GM23338 (cell line): ENCODE measurements at regions not wholly inside any gene's neighbourhood (a gene's known extent, or its start where the extent isn't known, plus 50 kb on each side); places are given as distances from the start of the nearest gene placed in this dataset.
"Not testable (repeated sequence)": the region's sequence is repeated elsewhere in the genome, so short reads cannot be mapped to it uniquely, and the experiment has no call there.

Experiments
- ATAC-seq: fragments of 200-7000 bp; cut with Tn5 transposase; 3 replicates; pipeline ENCODE4 v1.9.1; 2020
- DNase-seq: peaks from one replicate; pipeline ENCODE4 v3.0.0-alpha.2; 2015; ENCODE audit warnings: low spot score
- H2AFZ ChIP-seq: fragments of 200-600 bp; sonication (generic); 2 replicates; pipeline ENCODE4 v1.8.0; 2016; ENCODE audit warnings: antibody characterized with exemption, mild to moderate bottlenecking, moderate library complexity
- H3F3A ChIP-seq: fragments of 200-600 bp; sonication (generic); replicated peaks from 2 replicates; pipeline ENCODE4 v1.8.0; 2017; ENCODE audit warnings: antibody characterized with exemption, mixed run types, low read depth
- H3K27ac ChIP-seq: fragments of 200-600 bp; sonication (generic); 2 replicates; pipeline ENCODE4 v1.6.1; 2016; ENCODE audit warnings: low read depth
- H3K27me3 ChIP-seq: fragments of 200-600 bp; sonication (generic); 2 replicates; pipeline ENCODE4 v1.8.0; 2016; ENCODE audit warnings: mild to moderate bottlenecking, mixed run types, moderate library complexity; ENCODE audit not compliant: insufficient read depth
- H3K36me3 ChIP-seq: fragments of 200-600 bp; sonication (generic); 2 replicates; pipeline ENCODE4 v1.8.0; 2016; ENCODE audit warnings: mild to moderate bottlenecking; ENCODE audit not compliant: insufficient read depth
- H3K4me1 ChIP-seq: fragments of 200-600 bp; sonication (generic); 2 replicates; pipeline ENCODE4 v1.8.0; 2016; ENCODE audit warnings: mild to moderate bottlenecking, moderate library complexity; ENCODE audit not compliant: insufficient read depth
- H3K4me2 ChIP-seq: fragments of 200-600 bp; sonication (generic); 2 replicates; pipeline ENCODE4 v1.7.1; 2017; ENCODE audit warnings: mixed run types
- H3K4me3 ChIP-seq: fragments of 200-600 bp; sonication (generic); 2 replicates; pipeline ENCODE4 v1.6.1; 2016; ENCODE audit warnings: mixed run types
- H3K79me2 ChIP-seq: fragments of 200-600 bp; sonication (generic); replicated peaks from 2 replicates; pipeline ENCODE4 v1.8.0; 2017; ENCODE audit warnings: mild to moderate bottlenecking; ENCODE audit not compliant: insufficient read depth
- H3K9me2 ChIP-seq: fragments of 200-600 bp; sonication (generic); 2 replicates; pipeline ENCODE4 v1.8.0; 2017; ENCODE audit not compliant: insufficient read depth
- H4K20me1 ChIP-seq: fragments of 200-600 bp; sonication (generic); replicated peaks from 2 replicates; pipeline ENCODE4 v1.8.0; 2017; ENCODE audit warnings: mild to moderate bottlenecking; ENCODE audit not compliant: insufficient read depth
- H3K27ac Mint-ChIP-seq: 2 replicates; pipeline ENCODE4 v1.8.0; 2020; ENCODE audit warnings: inconsistent platforms, mild to moderate bottlenecking, moderate library complexity, mixed read lengths
- H3K27me3 Mint-ChIP-seq: 3 replicates; pipeline ENCODE4 v1.8.0; 2022; ENCODE audit warnings: low read depth, mild to moderate bottlenecking, moderate library complexity, mixed read lengths, inconsistent platforms; ENCODE audit not compliant: insufficient read depth, poor library complexity
- H3K36me3 Mint-ChIP-seq: 3 replicates; pipeline ENCODE4 v1.8.0; 2021; ENCODE audit warnings: low read depth, mild to moderate bottlenecking, inconsistent platforms, moderate library complexity, mixed read lengths
- H3K4me1 Mint-ChIP-seq: 3 replicates; pipeline ENCODE4 v1.8.0; 2020; ENCODE audit warnings: mild to moderate bottlenecking, inconsistent platforms, mixed read lengths
- H3K4me3 Mint-ChIP-seq: 3 replicates; pipeline ENCODE4 v1.8.0; 2021; ENCODE audit warnings: moderate library complexity, mild to moderate bottlenecking, inconsistent platforms, mixed read lengths
- H3K9me3 Mint-ChIP-seq: 3 replicates; pipeline ENCODE4 v1.8.0; 2020; ENCODE audit warnings: moderate library complexity, mild to moderate bottlenecking, inconsistent platforms, mixed read lengths

GRCh38 chr1:149254894-149255847 lies 151.8 kb upstream of the NBPF9 start:
- not testable (repeated sequence) for H3K36me3 Mint-ChIP-seq, H3K27me3 ChIP-seq, H3K27ac ChIP-seq, H3K79me2 ChIP-seq, ATAC-seq, H3K9me2 ChIP-seq, H3K27ac Mint-ChIP-seq, H3K36me3 ChIP-seq, H3K27me3 Mint-ChIP-seq, H2AFZ ChIP-seq, H4K20me1 ChIP-seq, H3K4me1 ChIP-seq, H3K4me3 ChIP-seq, H3K4me2 ChIP-seq, H3K4me3 Mint-ChIP-seq, H3F3A ChIP-seq, DNase-seq, H3K9me3 Mint-ChIP-seq, H3K4me1 Mint-ChIP-seq

GRCh38 chr1:149260284-149260683 lies 156.9 kb upstream of the NBPF9 start:
- H3K4me3 Mint-ChIP-seq, H3K27me3 Mint-ChIP-seq, H3K4me2 ChIP-seq, H3K4me1 Mint-ChIP-seq, H3F3A ChIP-seq, H2AFZ ChIP-seq, H3K27ac ChIP-seq, H3K9me3 Mint-ChIP-seq, H3K36me3 ChIP-seq, H3K79me2 ChIP-seq, H3K36me3 Mint-ChIP-seq, H3K4me1 ChIP-seq, DNase-seq, H3K9me2 ChIP-seq, H3K27ac Mint-ChIP-seq, H3K4me3 ChIP-seq, H4K20me1 ChIP-seq, H3K27me3 ChIP-seq: not testable (repeated sequence)
- ATAC-seq = peak; percentile 68

DNA sequence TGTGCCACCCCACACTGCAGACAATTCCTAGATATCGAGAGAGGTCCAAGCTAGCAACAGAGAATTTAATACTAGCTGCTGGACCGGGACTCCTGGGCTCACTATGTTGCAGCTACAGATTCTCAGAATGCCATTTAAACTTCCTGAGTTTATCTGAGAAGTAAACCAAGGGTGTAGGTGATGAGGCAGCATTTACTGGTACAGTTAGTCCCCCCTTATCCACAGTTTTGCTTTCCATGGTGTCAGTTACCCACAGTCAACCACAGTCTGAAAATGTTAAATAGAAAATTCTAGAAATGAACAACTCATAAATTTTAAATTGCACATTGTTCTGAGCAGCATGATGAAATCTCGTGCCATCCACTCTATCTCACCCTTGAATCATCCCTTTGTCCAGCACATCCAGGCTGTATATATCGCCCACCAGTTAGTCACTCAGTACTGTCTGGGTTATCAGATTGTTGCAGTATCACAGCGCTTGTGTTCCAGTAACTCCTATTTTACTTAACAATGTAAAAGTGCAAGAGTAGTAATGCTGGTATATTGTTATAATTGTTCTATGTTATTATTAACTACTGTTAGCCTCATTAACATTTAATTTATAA lies 157.5 kb upstream of the NBPF9 start:
- ATAC-seq = not testable (repeated sequence)

DNA sequence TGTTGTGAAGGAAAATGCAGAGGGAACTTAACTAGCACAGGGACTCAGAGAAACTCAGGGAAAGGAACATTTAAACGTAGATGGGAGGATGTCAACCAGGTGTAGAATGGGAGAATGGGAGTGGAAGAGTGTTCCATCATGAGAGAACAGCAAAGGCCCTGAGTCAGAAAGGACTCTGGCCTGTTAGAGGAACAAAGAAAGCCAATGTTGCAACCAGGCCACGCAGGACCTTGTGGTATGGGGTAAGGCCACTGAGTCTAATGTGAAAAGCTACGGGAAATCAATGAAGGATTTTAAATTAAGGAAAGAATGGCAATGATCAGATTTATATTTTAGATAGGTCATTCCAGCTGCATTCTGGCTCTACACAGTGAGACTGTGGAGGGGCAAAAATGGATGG lies 163.9 kb upstream of the NBPF9 start:
- H4K20me1 ChIP-seq, H3K4me2 ChIP-seq, H3K27ac ChIP-seq, H3K9me2 ChIP-seq, H3K36me3 ChIP-seq, H3K4me1 ChIP-seq, ATAC-seq, H3K9me3 Mint-ChIP-seq, H3K27me3 ChIP-seq, H3K4me3 ChIP-seq, H3K27ac Mint-ChIP-seq, H3K79me2 ChIP-seq, H3K4me1 Mint-ChIP-seq, H3K27me3 Mint-ChIP-seq, H3F3A ChIP-seq, H2AFZ ChIP-seq, DNase-seq, H3K4me3 Mint-ChIP-seq, H3K36me3 Mint-ChIP-seq: not testable (repeated sequence)

More for the DNA sequence above, 157.5 kb upstream of the NBPF9 start:
- H3K27me3 ChIP-seq, H3K79me2 ChIP-seq, H3K4me1 Mint-ChIP-seq, H3K4me2 ChIP-seq, H3K4me3 Mint-ChIP-seq, H3K9me3 Mint-ChIP-seq, H3F3A ChIP-seq, H3K36me3 ChIP-seq, H3K27me3 Mint-ChIP-seq, H3K27ac ChIP-seq, H4K20me1 ChIP-seq, H3K4me1 ChIP-seq, H2AFZ ChIP-seq, H3K9me2 ChIP-seq, H3K36me3 Mint-ChIP-seq, H3K27ac Mint-ChIP-seq, H3K4me3 ChIP-seq, DNase-seq: not testable (repeated sequence)

DNA sequence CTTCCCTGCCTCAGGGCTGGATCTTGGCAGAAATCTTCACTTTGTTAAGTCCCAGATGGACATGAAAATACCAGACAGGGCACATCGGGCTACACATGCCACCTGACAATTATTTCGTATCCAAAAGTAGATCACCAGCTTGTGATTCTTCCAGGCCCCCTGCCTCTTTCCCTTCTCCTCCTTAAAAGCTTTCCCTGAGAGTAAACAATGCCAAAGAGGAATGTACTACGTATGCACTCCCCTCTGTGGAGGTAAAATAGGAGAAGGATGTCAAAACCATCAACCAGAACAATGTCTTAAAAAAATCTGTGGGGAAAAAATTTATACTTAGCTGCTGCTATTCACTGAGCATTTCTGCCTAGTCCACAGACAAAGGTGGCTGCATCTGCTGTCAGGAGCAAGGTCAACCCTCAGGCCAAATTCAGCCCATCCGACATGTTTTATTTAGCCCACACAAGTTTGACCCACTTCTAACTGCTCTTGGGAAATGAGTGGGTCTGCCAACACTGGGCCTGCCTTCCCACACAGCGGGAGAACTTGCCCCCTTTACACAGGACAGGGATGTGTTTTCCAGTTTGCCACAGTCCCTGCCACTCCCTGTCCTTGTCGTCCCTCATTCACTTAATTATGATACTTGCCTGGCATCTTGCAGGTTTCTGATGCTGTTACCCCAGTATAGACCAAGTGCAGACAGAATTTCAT lies 165.8 kb upstream of the NBPF9 start:
- peak; percentile 83 for ATAC-seq
- H3K9me3 Mint-ChIP-seq, H4K20me1 ChIP-seq, H3K4me3 Mint-ChIP-seq, H3K27ac ChIP-seq, H2AFZ ChIP-seq, H3K27ac Mint-ChIP-seq, H3K36me3 Mint-ChIP-seq, H3K79me2 ChIP-seq, H3K4me2 ChIP-seq, H3K36me3 ChIP-seq, H3K4me1 ChIP-seq, H3K9me2 ChIP-seq, H3K4me1 Mint-ChIP-seq, H3K4me3 ChIP-seq, DNase-seq, H3F3A ChIP-seq, H3K27me3 Mint-ChIP-seq, H3K27me3 ChIP-seq: not testable (repeated sequence)

DNA sequence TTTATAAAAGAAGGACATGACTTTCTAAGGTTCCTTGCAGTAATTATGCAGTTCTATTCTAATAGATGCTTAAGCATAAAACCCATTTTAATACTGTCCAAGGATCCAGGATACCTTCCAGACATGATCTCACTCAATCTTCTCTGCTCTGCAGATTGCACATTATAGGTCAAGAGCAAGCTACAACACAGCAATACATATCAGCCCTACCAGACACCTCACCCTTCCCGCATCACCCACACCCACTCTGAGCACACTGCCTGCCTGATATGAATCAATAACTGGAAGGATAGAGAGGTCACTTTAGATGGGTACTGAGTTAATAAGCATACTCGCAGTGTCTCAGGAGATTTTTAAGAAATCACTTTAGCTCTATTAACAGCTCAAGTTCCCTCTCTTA lies 166.5 kb upstream of the NBPF9 start:
- not testable (repeated sequence) for ATAC-seq, H3K27me3 ChIP-seq, DNase-seq, H3F3A ChIP-seq, H2AFZ ChIP-seq, H3K79me2 ChIP-seq, H3K4me1 Mint-ChIP-seq, H3K4me3 ChIP-seq, H3K4me2 ChIP-seq, H3K27ac Mint-ChIP-seq, H3K36me3 ChIP-seq, H3K36me3 Mint-ChIP-seq, H4K20me1 ChIP-seq, H3K9me3 Mint-ChIP-seq, H3K27me3 Mint-ChIP-seq, H3K4me1 ChIP-seq, H3K4me3 Mint-ChIP-seq, H3K9me2 ChIP-seq, H3K27ac ChIP-seq
